Posterior cingulate gyrus (tissue), 11 donors: ENCODE measurements at regions not wholly inside any gene's neighbourhood (a gene's known extent, or its start where the extent isn't known, plus 50 kb on each side); places are given as distances from the start of the nearest gene placed in this dataset.
"Not testable (repeated sequence)": the region's sequence is repeated elsewhere in the genome, so short reads cannot be mapped to it uniquely, and the experiment has no call there.

Experiments
- DNase-seq, 10 donors: peaks; one replicate each; pipeline versions ENCODE4 v3.0.0 to v3.0.0-alpha.2; 2020 to 2021; ENCODE audit warnings: mixed read lengths in 3 of 10
- intact Hi-C: fragments of 100-400 bp; cut with DNase I; formaldehyde crosslinking; loops from one replicate; pipeline ENCODE4 v1.15.1; 2023

DNA sequence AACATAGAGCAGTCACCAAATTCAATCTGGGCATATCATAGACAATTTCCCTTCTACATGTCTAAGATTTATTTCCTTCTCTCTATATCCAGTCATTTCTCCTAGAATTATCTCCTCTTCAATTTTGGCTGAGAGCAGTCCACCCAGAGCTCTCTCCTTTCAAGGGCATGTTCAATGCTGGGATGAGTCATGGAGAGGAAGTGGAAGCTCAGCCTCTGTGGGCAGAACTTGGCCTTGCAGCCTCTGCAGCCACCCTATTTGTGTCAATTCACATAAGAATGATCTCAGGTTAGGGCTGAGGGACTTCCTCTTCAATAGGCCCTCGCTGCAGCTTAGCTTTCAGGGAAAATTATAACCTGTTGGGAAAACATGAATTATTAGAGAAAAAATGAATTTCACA is 560.8 kb downstream of the POM121L12 start:
- DNase-seq = no peak
- intact Hi-C loops = no loop called here

DNA sequence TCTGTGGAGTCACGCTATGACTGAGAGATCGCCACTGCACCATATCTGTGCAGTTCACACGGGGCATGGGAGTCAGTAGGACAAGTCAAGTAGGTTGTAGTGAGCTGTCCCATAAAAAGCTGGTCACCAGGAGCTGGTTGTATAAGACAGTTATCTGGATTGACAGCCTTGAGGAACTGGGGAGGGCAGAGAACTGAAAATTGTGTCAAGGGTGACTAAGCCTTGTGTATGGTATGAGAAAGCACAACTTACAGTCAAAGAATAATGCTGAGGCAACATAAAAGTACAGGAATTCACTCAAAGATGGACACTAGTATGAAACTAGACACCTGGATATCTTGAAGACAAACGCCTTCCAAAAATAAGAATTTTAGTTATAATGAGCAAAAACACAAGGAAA is 564.9 kb downstream of the POM121L12 start:
- DNase-seq = no peak
- intact Hi-C loops = no loop called here

- peak in 2 of 10 donors; percentile 56 to 62 for DNase-seq
- intact Hi-C loops = no loop called here
Measured at GRCh38 chr7:53602817-53603418, 567.5 kb downstream of the POM121L12 start.

GRCh38 chr7:53603461-53603860 is 568.0 kb downstream of the POM121L12 start:
- intact Hi-C loops = no loop called here
- DNase-seq = no peak

GRCh38 chr7:53604201-53604600 is 568.8 kb downstream of the POM121L12 start:
- intact Hi-C loops = no loop called here

DNA sequence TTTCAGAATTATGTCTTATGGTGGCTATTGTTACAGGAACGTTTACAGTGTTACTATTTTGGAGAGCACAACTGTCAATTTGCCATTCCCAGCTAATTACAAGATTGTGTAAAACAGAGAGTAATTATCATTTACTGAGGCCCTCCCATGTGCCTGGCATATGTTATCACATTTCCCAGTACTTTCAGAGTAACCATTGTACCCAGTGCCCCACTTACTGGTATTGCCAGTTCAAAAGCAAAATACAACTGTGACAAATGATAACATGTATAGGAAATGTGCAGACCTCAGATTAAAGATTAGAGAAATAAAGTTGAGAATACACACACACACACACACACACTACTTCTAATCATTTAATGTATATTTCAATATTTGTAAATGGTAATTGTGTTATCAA is 572.5 kb downstream of the POM121L12 start:
- intact Hi-C loops = no loop called here
- no peak for DNase-seq

More at GRCh38 chr7:53604201-53604600, 568.8 kb downstream of the POM121L12 start:
- DNase-seq = no peak

- intact Hi-C loops = no loop called here
- no peak for DNase-seq
Measured at GRCh38 chr7:53609185-53609584, 573.8 kb downstream of the POM121L12 start.

DNA sequence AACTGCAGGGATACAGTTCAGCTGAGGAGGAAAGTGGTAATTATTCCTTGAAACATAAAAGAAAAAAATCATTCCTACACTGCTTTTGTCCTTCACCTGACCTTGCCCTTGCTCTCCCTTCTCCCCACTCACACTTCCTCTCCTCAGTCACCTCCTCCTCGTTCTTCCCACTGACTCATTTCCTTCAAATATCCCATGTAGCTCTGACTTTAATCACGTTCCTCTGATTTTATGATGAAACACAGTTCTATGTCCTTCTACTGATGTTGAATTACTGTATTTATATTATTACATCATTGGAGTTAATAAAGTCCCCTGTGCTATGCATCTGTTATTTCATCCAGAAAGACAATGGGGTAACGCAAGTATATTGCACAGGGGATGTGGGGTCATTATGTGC is 575.6 kb downstream of the POM121L12 start:
- DNase-seq = no peak
- intact Hi-C loops = no loop called here

DNA sequence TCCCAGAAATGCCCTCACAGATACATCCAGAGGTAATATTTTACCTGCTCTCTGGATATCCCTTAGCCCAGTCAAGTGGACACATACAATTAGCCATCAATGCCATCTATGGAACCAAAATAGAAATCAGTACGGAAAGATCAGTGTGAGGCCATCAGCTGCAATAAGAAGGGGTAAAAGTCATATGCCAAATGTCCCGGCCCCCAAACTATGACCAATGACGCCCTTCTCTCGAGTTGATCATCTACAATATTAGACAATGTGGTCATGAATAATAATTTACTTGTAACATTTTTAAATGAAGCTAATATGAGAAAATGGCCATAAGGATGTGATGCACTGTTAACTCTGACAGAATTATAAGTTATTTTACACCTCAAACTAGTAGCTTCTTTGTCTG is 588.9 kb downstream of the POM121L12 start:
- intact Hi-C loops = no loop called here
- DNase-seq = no peak

- intact Hi-C loops = no loop called here
Measured at GRCh38 chr7:53628775-53629174, 593.3 kb downstream of the POM121L12 start.

GRCh38 chr7:53635251-53635650 is 599.8 kb downstream of the POM121L12 start:
- DNase-seq, intact Hi-C loops: not testable (repeated sequence)

More at GRCh38 chr7:53628775-53629174, 593.3 kb downstream of the POM121L12 start:
- DNase-seq = no peak

DNA sequence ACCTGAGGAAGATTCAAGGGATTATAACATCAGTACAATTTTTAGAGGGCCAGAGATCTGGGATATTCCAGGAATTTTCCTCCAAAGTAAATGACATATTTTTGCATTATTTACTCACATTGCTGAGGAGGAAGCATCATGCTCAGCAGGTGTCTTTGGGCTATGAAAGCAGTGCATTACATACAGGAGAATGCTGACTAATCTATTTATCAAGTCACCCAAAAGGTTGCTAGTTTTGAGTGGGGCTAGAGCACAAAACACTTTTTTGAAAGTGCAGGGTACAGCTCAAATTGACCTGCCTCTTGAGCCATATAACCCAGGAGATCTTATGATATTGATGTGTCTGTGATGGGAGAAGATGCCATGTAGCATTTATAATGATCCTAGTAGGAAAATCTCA is 603.1 kb downstream of the POM121L12 start:
- DNase-seq = no peak
- intact Hi-C loops = no loop called here

DNA sequence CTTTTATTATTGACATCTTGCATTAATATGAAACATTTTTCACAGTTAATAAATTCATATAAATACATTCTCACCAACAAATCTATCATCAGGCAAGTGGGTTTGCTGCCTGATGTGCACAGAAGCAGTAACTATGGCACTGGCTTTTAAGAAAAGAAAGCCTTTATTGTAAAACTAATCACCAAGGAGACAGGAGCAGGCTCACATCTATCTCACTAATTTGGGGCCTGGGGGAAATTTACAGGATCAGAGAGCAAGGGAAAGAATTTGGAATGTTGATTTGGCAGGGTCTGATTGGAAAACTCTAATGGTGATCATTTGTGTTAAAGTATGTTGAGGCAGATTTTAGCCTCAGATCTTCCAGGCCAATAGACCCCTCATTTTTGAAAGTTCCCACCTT is 605.7 kb downstream of the POM121L12 start:
- DNase-seq = no peak
- intact Hi-C loops = no loop called here

GRCh38 chr7:53642361-53642760 is 606.9 kb downstream of the POM121L12 start:
- intact Hi-C loops = no loop called here
- DNase-seq = no peak

DNA sequence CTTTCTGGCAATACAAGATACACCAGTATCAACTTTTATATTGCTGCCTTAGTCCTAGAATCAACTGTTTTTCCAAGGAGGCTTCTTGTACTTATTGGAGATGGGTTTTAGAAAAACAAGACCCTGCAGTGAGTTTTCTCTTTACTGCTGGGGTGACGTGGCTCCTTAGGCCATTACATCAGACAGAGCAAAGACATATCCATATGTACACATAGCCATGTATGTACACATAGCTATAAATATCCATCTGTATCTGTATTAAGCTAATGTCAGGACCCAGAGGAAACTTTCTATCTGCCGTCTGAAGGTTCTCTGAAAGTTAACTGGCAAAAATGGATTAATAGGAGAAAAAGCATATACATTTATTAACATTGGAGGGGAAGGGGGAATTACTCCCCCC is 607.4 kb downstream of the POM121L12 start:
- intact Hi-C loops = no loop called here
- DNase-seq = no peak

- no peak for DNase-seq
- intact Hi-C loops = no loop called here
Measured at GRCh38 chr7:53656881-53657280, 621.4 kb downstream of the POM121L12 start.

DNA sequence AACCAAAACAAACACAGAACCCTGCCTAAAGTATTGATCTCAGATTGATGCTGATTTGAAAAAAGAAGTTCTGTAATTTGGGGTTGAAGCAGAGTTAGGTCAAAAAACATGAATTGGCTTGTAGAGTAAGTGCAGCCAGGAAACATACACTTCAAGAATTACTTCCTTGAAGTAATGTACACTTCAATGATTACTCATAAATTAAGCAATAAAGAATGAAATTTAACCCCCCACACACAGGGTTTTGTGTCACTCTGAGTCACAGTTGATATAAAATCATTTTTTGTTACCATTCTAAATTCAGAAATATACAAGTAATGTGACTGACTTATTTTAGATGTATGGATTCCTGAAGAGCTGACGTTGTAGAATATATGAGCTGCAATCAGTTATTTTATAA is 622.2 kb downstream of the POM121L12 start:
- DNase-seq = no peak
- intact Hi-C loops = no loop called here

GRCh38 chr7:53658951-53659350 is 623.5 kb downstream of the POM121L12 start:
- intact Hi-C loops = no loop called here
- DNase-seq = no peak

DNA sequence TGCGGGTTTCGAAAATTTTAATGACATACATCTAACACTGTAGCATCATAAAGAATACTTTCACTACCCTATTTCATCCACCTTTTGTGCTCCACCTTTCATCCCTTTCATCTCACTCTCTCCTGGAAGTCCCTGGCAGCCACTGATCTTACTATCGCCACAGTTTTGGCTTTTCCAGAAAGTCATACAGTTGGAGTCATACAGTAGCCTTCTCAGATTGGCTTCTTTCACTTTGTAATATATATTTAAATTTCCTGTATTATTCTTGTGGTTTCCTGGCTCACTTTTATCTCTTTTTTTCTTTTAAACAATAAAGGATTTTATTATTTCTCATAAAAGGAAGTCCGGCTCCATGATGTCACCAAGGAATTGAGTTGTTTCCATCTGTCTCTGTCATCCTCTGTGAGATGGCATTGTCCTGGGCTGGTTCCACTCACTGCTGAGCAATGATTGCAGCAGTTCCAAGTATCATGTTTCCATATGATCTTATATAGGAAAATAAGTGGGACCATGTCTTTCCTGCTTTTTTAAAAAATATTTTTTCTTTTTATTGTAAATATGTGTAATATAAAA is 626.3 kb downstream of the POM121L12 start:
- DNase-seq = no peak
- intact Hi-C loops = no loop called here

GRCh38 chr7:53672681-53673080 is 637.2 kb downstream of the POM121L12 start:
- intact Hi-C loops = no loop called here
- DNase-seq = no peak

- intact Hi-C loops = no loop called here
- DNase-seq = no peak
Measured at GRCh38 chr7:53675835-53676234, 640.4 kb downstream of the POM121L12 start.

- no peak for DNase-seq
- intact Hi-C loops = no loop called here
Measured at GRCh38 chr7:53684693-53685092, 649.3 kb downstream of the POM121L12 start.

DNA sequence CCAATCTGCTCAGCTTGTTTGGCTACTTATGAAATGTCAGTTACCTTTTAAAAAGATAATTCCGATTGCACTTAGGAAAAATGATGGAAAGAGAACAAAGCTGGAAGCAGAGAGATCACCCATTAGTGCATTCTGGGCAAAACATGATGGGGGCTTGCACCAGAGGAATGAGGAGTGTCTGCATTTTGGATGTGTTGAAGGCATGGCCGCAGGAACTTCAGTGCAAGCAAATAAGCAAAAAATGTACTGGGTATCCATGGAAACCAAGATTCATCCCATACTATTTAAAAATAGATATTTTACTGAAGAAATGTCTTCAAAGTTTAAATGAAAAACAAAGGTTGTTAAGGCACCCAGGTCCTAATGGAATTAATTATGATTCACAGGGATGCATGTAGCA is 655.0 kb downstream of the POM121L12 start:
- intact Hi-C loops = no loop called here
- DNase-seq = no peak
